ENCODE measurements at regions not wholly inside any gene's neighbourhood (a gene's known extent, or its start where the extent isn't known, plus 50 kb on each side); places are given as distances from the start of the nearest gene placed in this dataset.

DNA sequence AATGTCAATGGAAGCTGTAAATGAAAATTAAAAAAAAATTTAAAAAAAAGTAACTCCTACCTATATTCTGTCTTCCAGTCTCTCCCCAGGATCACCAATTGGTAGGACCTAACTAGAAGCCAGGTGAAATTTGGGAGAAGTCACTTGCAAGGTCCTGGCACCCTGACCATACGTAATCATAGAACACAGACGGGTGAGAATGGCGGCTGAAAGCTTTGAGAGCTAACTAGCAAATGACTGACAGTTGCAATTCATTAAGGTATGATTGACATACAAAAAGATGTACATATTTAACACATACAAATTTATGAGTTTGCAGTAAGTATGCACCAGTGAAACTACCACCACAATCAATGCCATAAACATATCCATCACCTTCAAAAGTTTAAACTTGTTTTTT is 372.7 kb upstream of the PSMD7 start:
- Histone ChIP-seq H3K4me1 (ENCODE audit: control insufficient read depth, insufficient read depth, low read length) (no peaks in the 10 kb centered on the region), H3K9me3 (replicated peaks; ENCODE audit: control insufficient read depth, low read depth, low read length) (peaks cover 6% of the 10 kb centered on the region), H3K36me3 (ENCODE audit: control insufficient read depth, insufficient read depth, low read length) (no peaks in the 10 kb centered on the region), H3K4me3 (ENCODE audit: low read length) (no peak overlapping the region), H3K27ac (ENCODE audit: low read length) (no peak overlapping the region), H3K27me3 (ENCODE audit: control insufficient read depth, insufficient read depth, low read length) (no peaks in the 10 kb centered on the region)
- no peak for DNase-seq
- WGBS (ENCODE audit: insufficient coverage): no CpG with 5 or more reads among the region's 3 CpGs

DNA sequence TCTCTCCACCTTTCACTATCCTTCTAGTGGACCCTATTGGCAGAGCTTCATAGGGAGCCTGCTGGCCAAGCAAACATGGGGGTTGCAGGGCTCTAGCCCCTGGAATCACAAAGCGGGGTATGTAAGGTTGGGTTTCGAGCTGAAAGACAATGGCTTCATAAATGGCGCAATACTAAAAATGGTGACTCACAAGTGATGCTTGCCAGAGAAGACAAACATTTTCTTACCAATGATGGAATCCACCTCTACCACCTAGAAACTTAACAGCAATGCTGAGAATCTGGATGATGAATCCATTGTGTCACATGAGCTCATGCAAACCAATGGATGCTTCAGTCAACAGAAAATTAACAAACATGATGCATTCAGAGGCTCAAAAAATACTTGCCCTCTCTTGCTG is 375.3 kb upstream of the PSMD7 start:
- WGBS (ENCODE audit: insufficient coverage): no CpG with 5 or more reads among the region's 3 CpGs
- no peak for DNase-seq
- no peaks in the 10 kb centered on the region for H3K27me3 ChIP-seq (ENCODE audit: control insufficient read depth, insufficient read depth, low read length)

DNA sequence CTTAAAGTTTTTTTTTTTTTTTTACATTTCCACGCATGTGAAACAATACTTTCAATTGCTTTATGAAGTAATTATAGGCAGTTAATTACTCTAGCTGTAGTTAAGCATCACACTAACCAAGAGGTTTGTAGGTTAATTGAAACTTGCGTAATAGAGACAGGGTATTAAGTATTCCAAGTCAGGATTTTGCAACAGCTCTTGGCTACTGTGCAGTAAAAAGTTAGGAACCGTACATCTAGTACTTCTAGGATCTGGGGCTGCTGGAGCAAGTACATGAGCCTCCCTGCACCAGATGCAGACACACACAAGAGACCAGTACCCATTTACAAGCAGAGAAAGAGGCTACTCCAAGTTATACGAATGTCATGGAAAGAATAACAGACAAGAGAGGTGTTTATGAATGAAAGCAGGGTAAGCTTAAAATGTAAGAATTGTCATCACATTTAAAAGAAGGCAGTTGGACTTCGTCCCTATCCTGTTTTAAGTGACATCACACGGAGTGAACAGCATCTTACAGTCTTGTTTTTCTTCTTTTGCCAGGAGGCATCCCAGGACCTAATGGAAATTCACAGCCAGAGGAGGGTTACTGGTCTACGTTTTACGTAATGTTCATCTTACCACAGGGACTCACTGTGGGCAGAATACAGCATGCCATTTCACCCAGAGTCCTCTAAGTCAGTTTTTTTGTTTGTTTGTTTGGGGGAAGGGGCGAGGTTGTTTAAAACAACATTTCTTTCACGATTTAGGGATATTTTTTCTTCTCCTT is 379.6 kb upstream of the PSMD7 start:
- DNase-seq: peak; percentile 24
- H3K9me3 ChIP-seq (replicated peaks; ENCODE audit: control insufficient read depth, low read depth, low read length): no peaks in the 10 kb centered on the region
- no peaks in the 10 kb centered on the region for H3K36me3 ChIP-seq (ENCODE audit: control insufficient read depth, insufficient read depth, low read length)
- H3K27me3 ChIP-seq (ENCODE audit: control insufficient read depth, insufficient read depth, low read length): no peaks in the 10 kb centered on the region
- H3K27ac ChIP-seq (ENCODE audit: low read length): no peak overlapping the region
- H3K4me3 ChIP-seq (ENCODE audit: low read length): no peak overlapping the region
- no peaks in the 10 kb centered on the region for H3K4me1 ChIP-seq (ENCODE audit: control insufficient read depth, insufficient read depth, low read length)
- 40% methylated on average over 3 of the region's 10 CpGs for WGBS (ENCODE audit: insufficient coverage)

More for the DNA sequence above, 375.3 kb upstream of the PSMD7 start:
- Histone ChIP-seq H3K36me3 (ENCODE audit: control insufficient read depth, insufficient read depth, low read length) (no peaks in the 10 kb centered on the region), H3K4me3 (ENCODE audit: low read length) (no peak overlapping the region), H3K9me3 (replicated peaks; ENCODE audit: control insufficient read depth, low read depth, low read length) (no peaks in the 10 kb centered on the region), H3K4me1 (ENCODE audit: control insufficient read depth, insufficient read depth, low read length) (no peaks in the 10 kb centered on the region), H3K27ac (ENCODE audit: low read length) (no peak overlapping the region)

DNA sequence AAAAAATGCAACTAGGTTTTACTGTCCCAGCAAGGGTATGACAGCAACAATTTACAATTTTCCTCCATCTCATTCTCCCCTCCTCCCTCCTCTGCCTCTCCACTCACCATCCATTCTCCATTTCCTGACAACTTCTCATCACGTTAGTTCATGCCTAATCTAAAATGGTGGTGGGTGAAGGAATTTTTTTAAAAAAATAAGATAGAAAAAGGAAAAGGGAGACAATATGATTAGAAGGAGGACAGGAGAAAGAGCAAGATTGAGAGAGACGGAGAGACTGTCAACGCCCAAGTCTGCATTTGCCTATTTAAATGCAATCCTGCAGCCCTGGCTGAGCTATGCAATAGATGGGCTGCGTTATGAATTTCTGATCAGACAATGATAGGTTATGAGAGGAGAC is 380.7 kb upstream of the PSMD7 start:
- Histone ChIP-seq H3K4me3 (ENCODE audit: low read length) (no peak overlapping the region), H3K27ac (ENCODE audit: low read length) (no peak overlapping the region), H3K9me3 (replicated peaks; ENCODE audit: control insufficient read depth, low read depth, low read length) (no peaks in the 10 kb centered on the region), H3K27me3 (ENCODE audit: control insufficient read depth, insufficient read depth, low read length) (no peaks in the 10 kb centered on the region), H3K4me1 (ENCODE audit: control insufficient read depth, insufficient read depth, low read length) (no peaks in the 10 kb centered on the region), H3K36me3 (ENCODE audit: control insufficient read depth, insufficient read depth, low read length) (no peaks in the 10 kb centered on the region)
- DNase-seq: peak; percentile 5
- WGBS (ENCODE audit: insufficient coverage): 56% methylated on average over 2 of the region's 4 CpGs

DNA sequence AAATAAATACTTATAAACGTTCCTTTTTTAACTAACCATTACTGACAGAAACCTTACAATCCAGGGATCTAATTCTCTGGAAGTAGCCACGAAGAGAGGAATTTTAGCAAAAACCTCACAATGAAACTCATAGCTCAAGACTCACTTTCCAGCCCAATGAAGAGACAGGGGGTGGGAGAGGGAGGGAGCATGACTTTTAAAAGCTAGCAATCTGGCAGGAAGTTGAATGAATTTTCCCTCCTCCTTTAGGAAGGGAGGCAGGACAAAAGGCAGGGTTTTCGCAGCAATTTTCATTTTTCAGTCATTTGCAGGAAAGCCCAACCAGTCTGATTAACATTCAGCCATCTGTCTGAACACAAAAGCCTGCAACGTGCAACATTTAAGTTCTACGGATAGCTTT is 381.5 kb upstream of the PSMD7 start:
- H3K36me3 ChIP-seq (ENCODE audit: control insufficient read depth, insufficient read depth, low read length): no peaks in the 10 kb centered on the region
- WGBS (ENCODE audit: insufficient coverage): no CpG with 5 or more reads among the region's 5 CpGs
- H3K4me3 ChIP-seq (ENCODE audit: low read length): no peak overlapping the region
- H3K9me3 ChIP-seq (replicated peaks; ENCODE audit: control insufficient read depth, low read depth, low read length): no peaks in the 10 kb centered on the region
- H3K4me1 ChIP-seq (ENCODE audit: control insufficient read depth, insufficient read depth, low read length): no peaks in the 10 kb centered on the region
- peak overlapping the region; percentile 10 for H3K27ac ChIP-seq (ENCODE audit: low read length)
- DNase-seq: peak; percentile 83
- no peaks in the 10 kb centered on the region for H3K27me3 ChIP-seq (ENCODE audit: control insufficient read depth, insufficient read depth, low read length)

DNA sequence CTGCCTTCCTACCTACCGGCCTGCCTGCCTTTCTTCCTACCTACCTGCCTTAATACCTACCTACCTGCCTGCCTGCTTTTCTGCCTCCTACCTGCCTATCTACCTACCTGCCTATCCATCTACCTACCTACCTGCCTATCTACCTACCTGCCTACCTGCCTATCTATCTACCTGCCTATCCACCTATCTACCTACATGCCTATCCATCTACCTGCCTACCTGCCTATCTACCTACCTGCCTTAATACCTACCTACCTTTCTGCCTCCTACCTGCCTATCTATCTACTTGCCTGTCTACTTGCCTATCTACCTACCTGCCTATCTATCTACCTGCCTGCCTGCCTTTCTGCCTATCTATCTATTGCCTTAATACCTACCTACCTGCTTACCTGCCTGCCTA is 383.8 kb upstream of the PSMD7 start:
- Histone ChIP-seq H3K27me3 (ENCODE audit: control insufficient read depth, insufficient read depth, low read length) (no peaks in the 10 kb centered on the region), H3K9me3 (replicated peaks; ENCODE audit: control insufficient read depth, low read depth, low read length) (no peaks in the 10 kb centered on the region)
- 87% methylated on average over 1 of the region's 1 CpG for WGBS (ENCODE audit: insufficient coverage)

DNA sequence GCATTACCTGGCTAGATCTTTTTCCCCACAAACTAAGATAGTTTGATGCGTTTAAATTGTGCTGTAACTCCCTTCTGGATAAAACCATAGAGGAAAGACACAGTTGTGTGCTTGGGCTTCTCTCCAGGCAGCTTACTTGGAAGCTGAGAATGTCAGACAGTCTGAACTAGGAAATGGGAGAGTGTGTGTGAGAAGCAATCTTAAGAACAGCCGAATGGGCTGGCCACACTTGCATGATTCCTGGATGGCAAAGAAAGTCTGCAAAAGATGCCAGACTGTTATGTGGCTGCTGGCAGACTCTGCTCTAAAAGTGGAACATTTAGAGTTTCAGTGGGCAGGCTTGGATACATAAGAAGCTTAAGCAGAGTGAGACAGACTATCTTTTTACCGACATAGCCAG is 384.3 kb upstream of the PSMD7 start:
- H3K27me3 ChIP-seq (ENCODE audit: control insufficient read depth, insufficient read depth, low read length): no peaks in the 10 kb centered on the region
- no peaks in the 10 kb centered on the region for H3K9me3 ChIP-seq (replicated peaks; ENCODE audit: control insufficient read depth, low read depth, low read length)
- H3K36me3 ChIP-seq (ENCODE audit: control insufficient read depth, insufficient read depth, low read length): no peaks in the 10 kb centered on the region
- 8% methylated on average over 1 of the region's 3 CpGs for WGBS (ENCODE audit: insufficient coverage)
- no peak overlapping the region for H3K27ac ChIP-seq (ENCODE audit: low read length)
- H3K4me3 ChIP-seq (ENCODE audit: low read length): no peak overlapping the region
- peak; percentile 87 for DNase-seq
- no peaks in the 10 kb centered on the region for H3K4me1 ChIP-seq (ENCODE audit: control insufficient read depth, insufficient read depth, low read length)

More for the DNA sequence above, 383.8 kb upstream of the PSMD7 start:
- Histone ChIP-seq H3K36me3 (ENCODE audit: control insufficient read depth, insufficient read depth, low read length) (no peaks in the 10 kb centered on the region), H3K4me1 (ENCODE audit: control insufficient read depth, insufficient read depth, low read length) (no peaks in the 10 kb centered on the region), H3K27ac (ENCODE audit: low read length) (no peak overlapping the region), H3K4me3 (ENCODE audit: low read length) (no peak overlapping the region)
- no peak for DNase-seq

DNA sequence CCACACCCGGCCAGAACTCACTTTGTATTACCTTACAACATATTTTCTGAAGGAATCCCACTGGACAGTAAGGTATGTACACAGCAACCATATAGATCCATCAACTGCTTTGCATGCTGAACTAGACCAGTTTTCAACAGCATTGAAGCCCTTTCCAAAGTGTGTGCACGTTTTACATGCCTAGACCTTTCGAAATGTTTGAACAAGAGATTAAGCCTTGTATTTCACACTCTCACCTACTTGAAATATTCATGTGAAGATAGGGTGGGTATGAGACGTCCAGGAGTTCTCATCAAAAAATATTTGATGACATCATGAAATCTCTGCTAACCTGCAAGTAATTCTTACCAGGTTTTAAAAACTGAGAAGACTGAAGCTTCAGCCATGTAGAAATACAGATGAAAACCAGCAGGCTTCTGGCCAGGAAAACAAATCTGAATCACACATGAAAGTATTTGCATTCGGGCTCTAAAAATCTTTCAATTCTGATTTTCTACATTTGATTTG is 387.0 kb upstream of the PSMD7 start:
- no peak overlapping the region for H3K4me3 ChIP-seq (ENCODE audit: low read length)
- no peak overlapping the region for H3K27ac ChIP-seq (ENCODE audit: low read length)
- H3K27me3 ChIP-seq (ENCODE audit: control insufficient read depth, insufficient read depth, low read length): no peaks in the 10 kb centered on the region
- 63% methylated on average over 2 of the region's 5 CpGs for WGBS (ENCODE audit: insufficient coverage)
- no peaks in the 10 kb centered on the region for H3K4me1 ChIP-seq (ENCODE audit: control insufficient read depth, insufficient read depth, low read length)
- H3K36me3 ChIP-seq (ENCODE audit: control insufficient read depth, insufficient read depth, low read length): no peaks in the 10 kb centered on the region
- H3K9me3 ChIP-seq (replicated peaks; ENCODE audit: control insufficient read depth, low read depth, low read length): no peaks in the 10 kb centered on the region
- peak; percentile 34 for DNase-seq

DNA sequence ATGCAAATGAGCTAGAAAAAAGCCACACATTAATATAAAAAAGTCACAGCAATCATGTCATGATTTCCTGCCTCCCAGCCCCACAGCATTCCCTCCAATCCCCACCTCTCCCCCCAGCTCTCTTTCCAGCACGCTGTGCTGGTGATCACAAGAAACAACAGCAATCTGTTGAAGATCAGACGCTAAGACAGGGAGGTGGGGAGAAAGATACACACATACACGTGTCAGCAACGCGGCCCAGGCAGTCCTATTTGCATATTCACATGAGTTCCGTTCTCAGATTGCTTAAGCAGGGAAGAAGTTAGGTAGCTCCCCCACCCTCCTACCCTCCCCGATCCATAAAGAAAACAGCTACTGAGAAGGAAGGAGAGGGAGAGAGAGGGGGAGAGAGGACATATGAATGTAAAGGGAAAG is 405.5 kb upstream of the PSMD7 start:
- Histone ChIP-seq H3K9me3 (replicated peaks; ENCODE audit: control insufficient read depth, low read depth, low read length) (no peaks in the 10 kb centered on the region), H3K27me3 (ENCODE audit: control insufficient read depth, insufficient read depth, low read length) (peaks cover 6% of the 10 kb centered on the region), H3K4me3 (ENCODE audit: low read length) (peak overlapping the region; percentile 27), H3K4me1 (ENCODE audit: control insufficient read depth, insufficient read depth, low read length) (peaks cover 11% of the 10 kb centered on the region), H3K27ac (ENCODE audit: low read length) (peak overlapping the region; percentile 36), H3K36me3 (ENCODE audit: control insufficient read depth, insufficient read depth, low read length) (no peaks in the 10 kb centered on the region)
- WGBS (ENCODE audit: insufficient coverage): no CpG with 5 or more reads among the region's 7 CpGs
- DNase-seq: peak; percentile 65

DNA sequence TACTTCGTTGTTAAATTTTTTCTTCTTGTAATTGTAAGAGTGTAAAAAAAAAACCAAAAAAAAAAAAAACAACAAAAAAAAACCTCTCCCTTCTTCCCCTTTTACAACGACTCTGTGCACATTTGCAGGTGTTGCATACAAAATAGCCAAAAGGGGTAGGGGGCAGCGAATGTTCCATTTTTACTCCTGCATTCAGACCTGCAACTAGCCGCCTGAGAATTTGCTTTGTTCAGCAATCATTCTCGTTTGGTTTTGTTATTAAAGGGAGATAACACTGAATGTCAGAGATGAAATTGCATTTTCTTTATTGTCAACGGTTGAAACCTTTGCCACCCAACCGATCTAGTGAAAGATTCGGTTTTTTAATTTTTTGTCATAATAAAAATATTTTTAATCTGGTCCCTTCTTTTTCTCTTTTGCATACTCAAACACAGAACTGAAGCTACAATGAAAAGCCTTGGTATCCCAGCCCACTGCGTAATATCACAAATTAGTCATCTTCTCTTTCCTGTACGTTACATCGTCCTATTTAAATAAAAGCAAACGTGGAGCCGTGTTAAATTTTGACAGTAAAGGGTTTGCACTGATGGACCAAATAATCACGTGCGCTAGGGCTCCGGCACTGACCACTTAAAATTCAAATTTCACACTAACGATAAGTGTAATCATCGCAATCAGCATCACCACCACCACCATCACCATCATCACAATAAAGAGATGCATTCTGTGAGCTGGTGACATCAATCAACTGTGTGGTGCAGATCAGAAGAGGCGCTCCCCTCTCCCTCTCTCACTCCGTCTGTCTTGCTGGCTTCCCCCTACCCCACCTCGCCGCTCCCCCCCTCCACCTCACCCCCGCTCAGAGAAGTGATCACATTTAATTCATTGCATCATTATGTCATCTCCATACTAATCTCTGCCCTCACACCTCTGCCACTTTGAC is 406.2 kb upstream of the PSMD7 start:
- Histone ChIP-seq H3K27me3 (ENCODE audit: control insufficient read depth, insufficient read depth, low read length) (peaks cover 6% of the 10 kb centered on the region), H3K4me1 (ENCODE audit: control insufficient read depth, insufficient read depth, low read length) (peaks cover 11% of the 10 kb centered on the region), H3K27ac (ENCODE audit: low read length) (no peak overlapping the region), H3K36me3 (ENCODE audit: control insufficient read depth, insufficient read depth, low read length) (no peaks in the 10 kb centered on the region), H3K4me3 (ENCODE audit: low read length) (no peak overlapping the region), H3K9me3 (replicated peaks; ENCODE audit: control insufficient read depth, low read depth, low read length) (no peaks in the 10 kb centered on the region)
- no peak for DNase-seq
- WGBS (ENCODE audit: insufficient coverage): 32% methylated on average over 3 of the region's 23 CpGs
